Thoracic aorta (tissue), 2 donors: ENCODE measurements at regions not wholly inside any gene's neighbourhood (a gene's known extent, or its start where the extent isn't known, plus 50 kb on each side); places are given as distances from the start of the nearest gene placed in this dataset.

ENCODE experiments used
- ATAC-seq: fragments of 150-250 bp; one replicate; pipeline ENCODE4 v1.8.0; 2017; ENCODE audit warnings: low read depth; ENCODE audit not compliant: insufficient number of reproducible peaks, low FRiP score
- DNase-seq: peaks from one replicate; pipeline ENCODE4 v3.0.0-alpha.2; 2020; ENCODE audit warnings: low spot score
- H3K27ac ChIP-seq, 2 donors: fragments of 200-600 bp; sonication (generic); 1 replicate in 1 of 2; 2 replicates in 1 of 2; pipeline ENCODE4 v1.5.1; 2016; ENCODE audit warnings: mild to moderate bottlenecking in 2 of 2, moderate library complexity in 2 of 2
- H3K27me3 ChIP-seq: fragments of 200-600 bp; sonication (generic); replicated peaks from 2 replicates; pipeline ENCODE4 v1.6.0; 2016; ENCODE audit warnings: mild to moderate bottlenecking; ENCODE audit not compliant: insufficient read depth
- H3K36me3 ChIP-seq: fragments of 200-600 bp; sonication (generic); one replicate; pipeline ENCODE4 v1.5.1; 2016
- H3K4me1 ChIP-seq, 2 donors: fragments of 200-600 bp; sonication (generic); 1 replicate in 1 of 2; 2 replicates in 1 of 2; pipeline versions ENCODE4 v1.5.1 to v1.6.0; 2016; ENCODE audit warnings: low read depth in 2 of 2, mild to moderate bottlenecking in 1 of 2; ENCODE audit not compliant: control insufficient read depth in 1 of 2
- H3K4me3 ChIP-seq: fragments of 200-600 bp; sonication (generic); 2 replicates; pipeline ENCODE4 v1.5.1; 2016; ENCODE audit warnings: mild to moderate bottlenecking
- H3K9me3 ChIP-seq: fragments of 200-600 bp; sonication (generic); 2 replicates; pipeline ENCODE4 v1.5.1; 2016
- TF ChIP-seq, protein P1 (sequence below): fragments of 200-600 bp; sonication (generic); IDR thresholded peaks from one replicate; pipeline ENCODE4 v1.5.1; 2019; ENCODE audit warnings: antibody characterized with exemption

DNA sequence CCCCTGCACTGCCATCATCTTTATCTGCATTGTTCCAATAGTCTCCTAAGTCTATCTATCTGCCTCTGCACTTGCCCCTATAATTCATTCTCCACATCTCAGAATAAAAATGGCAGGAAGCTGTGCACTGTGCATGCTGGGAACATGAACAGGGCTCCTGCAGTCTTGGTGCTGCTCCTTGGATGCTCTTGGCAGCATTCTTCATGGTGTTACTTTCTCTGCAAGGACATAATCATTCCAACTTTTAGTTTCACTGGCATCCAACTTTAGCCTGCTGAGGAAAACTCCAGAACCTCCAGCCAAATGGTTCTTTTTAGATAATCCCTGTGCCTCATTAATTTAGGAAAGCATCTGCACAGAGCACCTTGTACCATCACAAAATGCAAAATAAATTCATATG, 208.3 kb downstream of the STK31 start:
- no peaks in the 10 kb centered on the region for H3K27me3 ChIP-seq
- no peaks in the 10 kb centered on the region for H3K36me3 ChIP-seq
- no peak overlapping the region for H3K27ac ChIP-seq
- ATAC-seq, result no peak
- no peaks in the 10 kb centered on the region for H3K4me1 ChIP-seq
- no peak overlapping the region for H3K4me3 ChIP-seq
- no peak for DNase-seq
- H3K9me3 ChIP-seq, result no peaks in the 10 kb centered on the region
- TF ChIP-seq, protein P1, sequence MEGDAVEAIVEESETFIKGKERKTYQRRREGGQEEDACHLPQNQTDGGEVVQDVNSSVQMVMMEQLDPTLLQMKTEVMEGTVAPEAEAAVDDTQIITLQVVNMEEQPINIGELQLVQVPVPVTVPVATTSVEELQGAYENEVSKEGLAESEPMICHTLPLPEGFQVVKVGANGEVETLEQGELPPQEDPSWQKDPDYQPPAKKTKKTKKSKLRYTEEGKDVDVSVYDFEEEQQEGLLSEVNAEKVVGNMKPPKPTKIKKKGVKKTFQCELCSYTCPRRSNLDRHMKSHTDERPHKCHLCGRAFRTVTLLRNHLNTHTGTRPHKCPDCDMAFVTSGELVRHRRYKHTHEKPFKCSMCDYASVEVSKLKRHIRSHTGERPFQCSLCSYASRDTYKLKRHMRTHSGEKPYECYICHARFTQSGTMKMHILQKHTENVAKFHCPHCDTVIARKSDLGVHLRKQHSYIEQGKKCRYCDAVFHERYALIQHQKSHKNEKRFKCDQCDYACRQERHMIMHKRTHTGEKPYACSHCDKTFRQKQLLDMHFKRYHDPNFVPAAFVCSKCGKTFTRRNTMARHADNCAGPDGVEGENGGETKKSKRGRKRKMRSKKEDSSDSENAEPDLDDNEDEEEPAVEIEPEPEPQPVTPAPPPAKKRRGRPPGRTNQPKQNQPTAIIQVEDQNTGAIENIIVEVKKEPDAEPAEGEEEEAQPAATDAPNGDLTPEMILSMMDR, result no peak

DNA sequence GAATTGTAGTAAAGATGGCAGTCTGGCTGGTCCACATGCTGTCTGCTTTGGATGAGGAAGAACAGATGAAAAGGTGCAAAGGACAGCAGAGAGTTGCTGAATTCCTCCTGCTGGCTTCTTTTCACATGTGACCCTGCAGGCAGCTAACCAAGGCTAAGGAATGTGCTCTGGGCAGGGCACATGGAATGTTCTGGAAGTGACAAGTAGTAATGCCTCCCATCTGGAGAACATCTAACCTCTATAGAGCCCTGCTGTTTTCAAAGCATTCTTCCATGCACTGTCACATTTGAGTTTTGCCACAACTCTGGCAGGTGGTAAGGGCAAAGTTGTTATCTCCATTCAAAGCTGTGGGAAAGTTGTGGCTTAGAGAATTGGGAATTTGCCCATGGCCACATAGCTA, 208.8 kb downstream of the STK31 start:
- ATAC-seq, result no peak
- Histone ChIP-seq H3K4me3 (no peak overlapping the region), H3K27ac (no peak overlapping the region), H3K27me3 (no peaks in the 10 kb centered on the region), H3K9me3 (no peaks in the 10 kb centered on the region), H3K36me3 (no peaks in the 10 kb centered on the region), H3K4me1 (no peaks in the 10 kb centered on the region)
- TF ChIP-seq, protein P1, result no peak
- DNase-seq, result no peak

DNA sequence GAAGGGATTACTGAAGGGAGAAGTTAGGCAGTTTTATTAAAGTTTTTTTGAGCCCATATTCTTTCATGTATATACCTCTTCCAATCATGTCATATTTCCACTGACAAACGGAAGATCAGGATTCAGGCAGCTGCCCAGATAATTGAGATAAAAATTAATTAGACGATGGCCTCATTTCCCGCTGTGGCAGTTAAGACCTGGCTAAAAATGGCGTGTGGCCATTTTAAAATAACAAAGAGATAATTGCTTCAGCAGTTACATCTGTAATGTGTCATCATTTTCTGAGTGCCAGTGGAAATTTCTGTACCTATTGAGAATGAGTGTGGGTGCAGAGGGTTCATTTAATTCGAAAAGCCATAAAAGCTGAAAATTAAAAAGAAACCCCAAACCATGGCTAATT, 215.1 kb downstream of the STK31 start:
- DNase-seq (no peak), ATAC-seq (no peak)
- H3K4me3 ChIP-seq, result no peak overlapping the region
- TF ChIP-seq, protein P1, result no peak
- H3K9me3 ChIP-seq, result no peaks in the 10 kb centered on the region
- H3K27me3 ChIP-seq, result no peaks in the 10 kb centered on the region
- no peaks in the 10 kb centered on the region for H3K36me3 ChIP-seq
- H3K4me1 ChIP-seq, result no peaks in the 10 kb centered on the region
- H3K27ac ChIP-seq, result no peak overlapping the region

DNA sequence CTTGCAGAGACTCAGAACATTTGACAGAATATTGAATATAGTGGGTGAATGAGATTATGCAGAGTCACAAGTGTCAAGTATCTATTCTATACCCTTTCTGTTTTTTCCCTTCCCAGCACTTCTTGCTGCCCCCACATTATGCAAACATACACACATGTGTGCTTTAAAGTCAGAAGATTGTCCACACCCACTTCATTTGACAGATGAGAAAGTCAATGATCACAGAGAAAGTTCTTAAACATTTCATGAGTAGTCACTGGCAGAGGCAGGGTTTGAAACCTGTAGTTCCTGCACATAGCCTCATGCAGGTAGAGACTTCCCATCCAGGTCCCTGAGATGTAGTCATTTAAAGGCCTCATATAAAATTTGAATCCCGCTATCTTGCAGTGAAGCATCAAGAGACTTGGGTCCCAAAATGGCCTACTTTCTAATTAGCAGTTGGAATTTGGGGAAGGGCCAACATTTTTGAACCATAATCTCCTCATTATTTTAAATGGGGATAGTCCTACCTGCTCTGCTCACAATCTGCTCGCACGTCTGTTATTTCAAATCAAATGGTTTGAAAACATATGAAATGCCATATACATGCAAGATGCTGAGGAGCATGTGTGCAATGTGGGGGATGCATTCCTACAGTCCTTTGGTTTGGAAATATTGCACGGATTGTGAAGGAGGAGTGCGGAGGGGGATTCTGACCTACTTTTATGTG, 217.8 kb downstream of the STK31 start:
- no peaks in the 10 kb centered on the region for H3K36me3 ChIP-seq
- no peaks in the 10 kb centered on the region for H3K27me3 ChIP-seq
- H3K9me3 ChIP-seq, result no peaks in the 10 kb centered on the region
- ATAC-seq, result no peak
- H3K4me3 ChIP-seq, result no peak overlapping the region
- TF ChIP-seq, protein P1, result no peak
- H3K4me1 ChIP-seq, result no peaks in the 10 kb centered on the region
- DNase-seq, result no peak
- H3K27ac ChIP-seq, result no peak overlapping the region

DNA sequence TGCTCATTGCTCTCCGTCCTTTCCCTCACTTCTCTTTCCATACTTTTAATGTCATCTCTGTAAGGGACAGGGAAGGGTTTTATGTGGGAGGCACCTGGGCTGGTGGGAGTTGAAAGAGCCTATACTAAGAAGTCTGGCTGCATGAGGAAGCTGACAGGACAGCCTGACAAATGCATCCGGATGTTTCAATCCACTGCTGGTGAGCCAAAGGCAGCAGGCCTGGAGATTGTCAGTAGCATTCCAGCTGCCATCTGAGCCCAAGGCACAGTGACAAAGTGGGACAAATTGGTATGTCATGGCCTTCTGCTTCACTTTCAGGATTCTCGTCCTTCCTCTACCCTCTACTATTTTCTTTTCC, 218.4 kb downstream of the STK31 start:
- ATAC-seq (no peak), DNase-seq (no peak)
- Histone ChIP-seq H3K36me3 (no peaks in the 10 kb centered on the region), H3K4me3 (no peak overlapping the region), H3K27ac (no peak overlapping the region), H3K4me1 (no peaks in the 10 kb centered on the region), H3K9me3 (no peaks in the 10 kb centered on the region), H3K27me3 (no peaks in the 10 kb centered on the region)
- TF ChIP-seq, protein P1, result no peak
